NCI-H1417 (cell line): ENCODE measurements at regions not wholly inside any gene's neighbourhood (a gene's known extent, or its start where the extent isn't known, plus 50 kb on each side); places are given as distances from the start of the nearest gene placed in this dataset.

Experiments used
- DNase-seq, 3 experiments: peaks; one replicate each; lab custom pipeline; 2025; lab: John Stamatoyannopoulos, UW

DNA sequence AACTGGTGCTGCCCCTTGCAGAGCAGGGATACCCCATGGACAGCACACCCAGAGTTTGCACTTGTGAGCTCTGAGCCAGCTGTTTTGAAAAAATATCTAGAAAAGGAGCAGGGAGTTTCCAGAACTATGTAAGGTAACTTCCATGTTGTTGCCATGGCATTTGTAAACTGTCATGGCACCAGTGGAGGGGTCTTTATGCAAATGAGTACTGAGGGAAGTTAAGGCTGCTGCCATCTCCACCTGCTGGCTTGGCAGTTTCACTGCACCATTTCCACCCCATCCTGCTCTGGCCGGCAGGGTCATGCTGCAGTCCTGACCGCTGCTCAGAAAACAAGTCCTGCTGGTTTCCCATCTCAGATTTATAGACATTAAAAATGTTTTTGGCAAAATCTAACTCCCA, 52.3 kb upstream of the SNTG2 start:
- DNase-seq: no peak

GRCh38 chr2:897091-897490, 53.6 kb upstream of the SNTG2 start:
- DNase-seq: no peak

DNA sequence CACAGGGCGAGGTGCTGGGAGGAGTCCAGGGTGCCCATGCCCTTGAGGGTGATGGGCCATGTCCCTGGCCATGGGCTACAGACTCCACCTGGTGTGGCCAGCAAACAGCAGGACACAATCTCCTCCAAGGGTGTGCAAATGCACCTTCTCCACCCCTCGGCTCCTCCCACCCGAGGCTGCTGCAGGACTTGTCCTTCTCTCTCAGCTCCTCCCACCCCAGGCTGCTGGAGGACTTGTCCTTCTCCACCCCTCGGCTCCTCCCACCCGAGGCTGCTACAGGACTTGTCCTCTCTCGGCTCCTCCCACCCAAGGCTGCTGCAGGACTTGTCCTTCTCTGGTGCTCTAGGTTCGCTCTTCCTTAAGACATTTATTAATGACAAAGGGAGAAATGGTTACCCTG, 57.3 kb upstream of the SNTG2 start:
- peak in 1 of 3 experiments; percentile 71 for DNase-seq

GRCh38 chr2:892892-893291, 57.8 kb upstream of the SNTG2 start:
- no peak for DNase-seq

- DNase-seq: no peak
Measured at GRCh38 chr2:892401-892800, 58.2 kb upstream of the SNTG2 start.

DNA sequence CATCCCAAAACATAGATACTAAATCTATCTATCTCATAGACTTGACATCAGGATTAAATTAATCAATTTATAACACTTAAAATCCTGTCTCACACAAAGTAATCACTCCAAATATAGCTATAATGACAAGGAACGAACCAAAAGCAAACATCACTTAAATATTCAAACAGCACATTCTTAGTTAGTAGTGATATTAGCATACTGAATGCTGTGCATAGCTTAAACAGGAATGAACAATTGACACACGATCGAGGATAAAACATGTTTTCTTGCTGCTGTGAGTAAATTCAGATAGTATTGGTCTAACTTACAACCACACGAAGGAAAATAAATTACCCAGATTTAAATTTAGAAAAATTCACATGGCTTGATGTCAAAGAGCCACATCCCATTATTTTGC, 58.9 kb upstream of the SNTG2 start:
- no peak for DNase-seq

DNA sequence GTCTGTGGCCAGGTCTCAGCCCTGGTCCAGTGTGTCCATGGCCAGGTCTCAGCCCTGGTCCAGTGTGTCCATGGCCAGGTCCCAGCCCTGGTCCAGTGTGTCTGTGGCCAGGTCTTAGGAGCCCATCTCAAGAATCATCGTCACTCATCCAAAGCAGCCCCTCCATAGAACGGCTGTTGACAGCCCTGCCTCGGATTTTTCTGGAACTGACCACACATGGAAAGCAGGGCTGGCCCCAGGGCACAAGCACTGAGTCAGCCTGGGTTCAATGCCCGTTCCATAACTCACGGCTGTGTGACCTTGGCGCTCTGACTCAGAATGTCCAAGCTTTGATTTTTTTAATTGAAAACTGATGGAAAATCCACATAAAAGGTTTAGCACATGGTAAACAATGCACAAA, 59.9 kb upstream of the SNTG2 start:
- DNase-seq: no peak

DNA sequence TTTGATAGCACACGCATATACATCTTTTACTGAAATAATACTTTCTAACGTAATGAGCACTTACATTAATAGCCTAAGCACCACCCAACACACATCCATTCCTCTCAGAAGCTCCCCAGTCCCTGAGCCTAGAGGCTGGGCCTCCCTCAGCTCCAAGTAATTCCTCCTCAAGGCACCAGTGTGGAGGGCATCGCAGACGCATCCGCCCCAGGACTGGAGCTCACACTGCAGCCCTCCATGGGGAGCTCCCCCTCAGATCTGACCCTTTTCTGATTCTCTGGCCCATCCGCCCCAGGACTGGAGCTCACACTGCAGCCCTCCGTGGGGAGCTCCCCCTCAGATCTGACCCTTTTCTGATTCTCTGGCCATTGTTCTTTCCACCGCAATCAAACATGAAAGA, 60.4 kb upstream of the SNTG2 start:
- DNase-seq: no peak

- peak in 1 of 3 experiments; percentile 49 for DNase-seq
Measured at GRCh38 chr2:888906-889566, 61.6 kb upstream of the SNTG2 start.

DNA sequence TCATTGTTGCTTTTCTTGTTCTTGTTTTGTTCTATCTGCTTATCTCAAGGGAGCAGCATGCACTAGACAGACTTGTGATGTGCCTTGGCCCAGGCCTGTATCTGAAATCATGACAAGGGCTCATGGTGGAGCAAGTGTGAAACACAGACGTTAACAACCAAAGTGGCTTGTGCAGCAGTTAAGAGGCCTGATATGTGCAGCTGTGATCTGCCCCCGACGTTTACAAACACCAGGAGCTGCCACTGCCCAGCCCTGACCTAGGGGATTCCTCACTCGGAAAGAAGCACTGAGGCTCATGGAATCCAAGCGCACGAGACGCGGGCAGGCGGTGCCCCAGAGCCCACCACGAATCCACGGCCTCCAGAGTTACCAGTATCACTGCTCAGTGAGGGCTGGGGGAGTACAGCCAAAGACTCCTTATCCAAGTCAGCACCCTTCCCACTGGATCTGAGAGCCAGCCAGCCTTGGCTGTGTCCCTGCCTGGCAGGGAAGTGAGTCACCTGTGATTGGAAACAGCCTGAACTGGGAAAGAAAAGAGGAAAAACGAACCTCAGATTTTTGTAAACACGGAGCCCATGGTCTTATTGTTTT, 62.3 kb upstream of the SNTG2 start:
- DNase-seq: no peak

DNA sequence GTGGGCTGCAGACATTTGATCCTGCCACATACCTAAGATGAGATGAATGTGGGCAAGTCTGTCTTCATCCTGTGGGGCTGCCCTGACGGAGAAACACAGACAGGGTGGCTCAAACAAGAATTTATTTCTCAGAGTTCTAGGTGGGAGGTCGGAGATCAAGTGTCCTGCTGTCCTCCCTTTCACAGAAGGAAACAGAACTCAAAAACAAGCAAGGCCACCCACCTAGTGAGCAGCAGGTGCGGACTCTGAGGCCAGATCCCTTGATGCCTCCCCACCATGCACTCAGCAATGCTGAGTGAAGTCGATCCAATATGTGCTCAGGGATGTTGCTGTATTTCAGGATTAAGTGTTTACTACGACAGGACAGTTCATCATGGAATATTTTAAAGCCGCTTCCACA, 63.0 kb upstream of the SNTG2 start:
- DNase-seq: no peak

GRCh38 chr2:886072-887022, 64.3 kb upstream of the SNTG2 start:
- DNase-seq: no peak

DNA sequence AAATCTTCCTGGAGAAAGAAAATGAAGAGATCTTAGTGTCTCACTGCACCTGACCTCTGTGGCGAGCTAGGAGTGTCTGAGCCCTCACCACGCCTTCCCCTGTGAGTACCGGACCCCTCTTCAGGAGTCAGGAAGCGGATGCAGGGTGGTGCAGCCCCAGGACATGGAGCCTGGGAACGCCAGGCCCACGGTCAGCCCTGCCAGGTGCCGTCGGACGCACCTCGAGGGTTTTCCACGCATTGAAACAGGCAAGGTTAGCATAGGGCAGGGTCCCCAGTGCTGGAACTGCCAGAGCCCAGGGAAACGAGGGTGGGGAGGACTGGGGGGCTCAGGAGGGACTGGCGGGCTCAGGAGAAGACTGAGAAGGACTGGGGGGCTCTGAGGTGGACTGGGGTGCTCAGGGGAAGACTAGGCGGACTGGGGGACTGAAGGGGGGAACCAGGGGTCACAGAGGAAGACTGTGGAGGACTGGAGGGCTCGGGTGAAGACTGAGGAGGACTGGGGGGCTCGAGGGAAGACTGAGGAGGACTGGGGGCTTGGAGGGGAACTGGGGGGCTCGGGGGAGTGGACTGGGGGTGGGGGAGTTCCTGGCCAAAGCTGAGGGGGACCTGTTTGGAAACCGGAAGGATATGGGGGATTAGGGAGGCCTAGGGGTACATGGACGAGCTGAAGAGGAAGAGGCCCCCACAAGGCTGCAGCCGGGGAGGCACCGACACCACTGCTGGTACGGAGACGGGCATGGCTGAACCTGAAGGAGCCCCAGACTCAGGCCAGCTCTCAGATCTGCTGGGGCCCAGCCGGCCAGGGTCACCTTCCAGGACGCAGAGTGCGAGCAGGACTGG, 65.2 kb upstream of the SNTG2 start:
- no peak for DNase-seq

DNA sequence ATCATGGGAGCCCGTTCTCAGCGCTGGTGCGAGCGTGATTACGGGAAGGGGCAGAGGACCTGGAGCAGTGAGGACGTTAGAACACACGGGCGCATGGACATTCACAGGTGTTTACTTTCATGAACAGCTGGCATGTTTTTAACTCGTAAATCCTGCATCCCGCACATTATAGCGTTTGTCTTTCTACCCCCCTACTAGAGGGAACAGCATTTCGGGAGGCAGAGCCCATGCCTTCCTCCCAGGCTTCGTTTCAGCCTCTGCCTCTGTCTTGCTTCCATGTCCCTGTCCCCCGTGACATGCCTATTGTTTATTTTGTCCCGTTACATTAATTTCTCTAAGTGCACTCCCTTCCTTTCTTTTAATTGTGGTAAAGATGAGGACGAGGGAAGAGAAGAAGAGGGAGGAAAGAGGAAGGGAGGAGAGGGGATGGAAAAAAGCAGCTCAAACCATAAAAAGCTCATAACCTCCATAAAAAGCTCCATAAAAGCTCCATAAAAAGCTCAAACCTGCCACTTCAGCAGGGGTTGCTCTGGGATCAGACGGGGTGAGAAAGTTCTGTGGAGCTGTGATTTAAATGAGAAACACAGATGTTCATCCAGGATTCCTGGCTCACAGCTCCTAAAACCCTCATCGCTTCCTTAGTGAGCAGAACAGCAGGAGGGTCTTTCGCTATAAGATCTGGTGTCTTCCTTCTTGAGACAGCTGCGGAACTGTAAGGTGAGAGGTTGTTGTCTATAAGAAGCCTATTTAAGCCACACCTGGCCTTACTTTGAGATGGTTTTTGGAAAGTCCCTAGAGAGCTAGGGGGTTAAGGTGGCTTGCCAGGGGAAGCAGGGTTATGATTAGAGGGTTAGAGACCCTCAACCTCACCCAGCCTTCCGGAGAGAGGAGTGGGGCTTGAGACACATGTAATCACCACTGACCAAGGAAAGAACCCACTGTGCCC, 66.6 kb upstream of the SNTG2 start:
- DNase-seq: peak in 1 of 3 experiments; percentile 50

DNA sequence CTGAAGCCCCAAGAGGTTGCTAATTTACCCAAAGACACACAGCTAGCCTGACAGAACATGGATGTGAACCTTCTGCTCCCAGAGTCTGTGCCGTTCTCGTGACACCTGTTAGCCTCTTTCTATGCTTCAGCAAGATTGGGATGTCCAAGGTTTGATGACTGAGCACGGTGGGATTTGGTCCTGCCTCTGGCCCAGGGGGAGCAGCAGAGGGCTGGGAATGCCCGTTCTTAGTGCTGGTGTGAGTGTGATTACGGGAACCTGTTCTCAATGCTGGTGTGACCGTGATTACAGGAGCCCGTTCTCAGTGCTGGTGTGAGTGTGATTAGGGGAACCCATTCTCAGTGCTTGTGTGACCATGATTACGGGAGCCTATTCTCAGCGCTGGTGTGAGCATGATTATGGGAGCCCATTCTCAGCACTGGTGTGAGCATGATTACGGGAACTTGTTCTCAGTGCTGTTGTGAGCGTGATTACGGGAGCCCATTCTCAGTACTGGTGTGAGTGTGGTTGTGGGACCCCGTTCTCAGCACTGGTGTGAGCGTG, 67.3 kb upstream of the SNTG2 start:
- DNase-seq: no peak

- DNase-seq: no peak
Measured at GRCh38 chr2:881204-881918, 69.3 kb upstream of the SNTG2 start.

GRCh38 chr2:880201-880970, 70.3 kb upstream of the SNTG2 start:
- no peak for DNase-seq

- no peak for DNase-seq
Measured at GRCh38 chr2:879540-879939, 71.1 kb upstream of the SNTG2 start.

- no peak for DNase-seq
Measured at GRCh38 chr2:878245-878930, 72.3 kb upstream of the SNTG2 start.
